Hepatocyte (in vitro differentiated cells): ENCODE measurements at regions not wholly inside any gene's neighbourhood (a gene's known extent, or its start where the extent isn't known, plus 50 kb on each side); places are given as distances from the start of the nearest gene placed in this dataset.

Source experiments
- CTCF ChIP-seq: fragments of 200-600 bp; sonication (generic); IDR thresholded peaks from 2 replicates; pipeline ENCODE4 v1.5.1; 2016; ENCODE audit warnings: antibody characterized with exemption, mild to moderate bottlenecking; ENCODE audit not compliant: poor library complexity
- EZH2phosphoT487 ChIP-seq: fragments of 200-600 bp; sonication (generic); IDR thresholded peaks from one replicate; pipeline ENCODE4 v1.6.1; 2018; ENCODE audit warnings: antibody characterized with exemption, mild to moderate bottlenecking, low read depth, moderate library complexity; ENCODE audit not compliant: unreplicated experiment, severe bottlenecking

- TF ChIP-seq CTCF: no peak
- no peak for TF ChIP-seq EZH2phosphoT487
Observed at GRCh38 chr20:2228926-2229325, 66.9 kb upstream of the TGM3 start.
